ENCODE measurements at regions not wholly inside any gene's neighbourhood (a gene's known extent, or its start where the extent isn't known, plus 50 kb on each side); places are given as distances from the start of the nearest gene placed in this dataset.

DNA sequence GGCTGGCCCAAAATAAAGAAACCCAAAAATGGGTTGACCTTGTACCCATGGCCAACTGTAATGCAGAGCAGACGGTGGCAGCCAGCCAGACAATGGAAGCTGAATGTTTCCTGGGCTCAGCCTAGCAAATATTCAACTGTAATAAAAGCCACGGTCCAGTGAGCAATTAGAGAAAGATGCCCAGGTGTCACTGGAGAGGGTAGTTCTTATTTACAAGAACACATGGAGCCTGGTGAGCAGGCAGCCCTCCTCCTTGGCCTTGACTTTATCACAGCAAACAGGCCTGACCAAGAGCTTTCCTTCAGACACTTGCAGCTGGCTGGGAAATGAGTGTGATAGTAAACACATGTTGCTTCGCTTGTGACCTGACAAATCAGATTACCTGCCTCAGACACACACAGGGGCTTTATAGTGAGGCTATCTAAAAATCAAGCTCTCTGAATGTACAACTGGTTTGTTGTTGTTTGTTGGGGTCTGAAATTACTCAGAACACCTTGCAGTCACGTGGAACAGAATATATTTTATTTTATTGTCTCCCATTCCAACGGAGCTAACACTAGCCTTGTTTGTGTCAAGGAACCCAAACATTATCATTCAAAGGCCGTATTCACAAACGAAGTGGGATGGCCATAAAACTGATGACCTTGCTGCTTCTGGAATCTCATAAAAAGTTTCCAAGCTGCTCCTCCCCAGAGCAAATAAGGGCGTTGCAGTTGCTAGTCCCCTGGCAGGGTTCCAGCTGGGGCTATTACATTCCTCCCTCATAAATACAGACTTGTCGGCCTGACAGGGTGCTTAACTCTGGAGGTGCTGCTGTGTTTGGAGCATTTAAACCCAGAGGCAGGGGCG lies 161.1 kb downstream of the BBOX1 start:
- Mint-ChIP-seq H3K4me1 (ENCODE audit: low read depth) (no peaks in the 10 kb centered on the region), H3K9me3 (no peaks in the 10 kb centered on the region), H3K27ac (no peak overlapping the region), H3K36me3 (ENCODE audit: low read depth) (no peaks in the 10 kb centered on the region), H3K27me3 (peaks cover 3% of the 10 kb centered on the region), H3K4me3 (no peak overlapping the region)
- POLR2A ChIA-PET = no interaction called here
- CTCF ChIA-PET = interaction anchor here (1.0 kb wide), 1 partner anchor 284 kb away, joined by 3 read pairs; no protein-coding TSS in a partner anchor
- no peak for DNase-seq
- TF ChIP-seq, protein P1, sequence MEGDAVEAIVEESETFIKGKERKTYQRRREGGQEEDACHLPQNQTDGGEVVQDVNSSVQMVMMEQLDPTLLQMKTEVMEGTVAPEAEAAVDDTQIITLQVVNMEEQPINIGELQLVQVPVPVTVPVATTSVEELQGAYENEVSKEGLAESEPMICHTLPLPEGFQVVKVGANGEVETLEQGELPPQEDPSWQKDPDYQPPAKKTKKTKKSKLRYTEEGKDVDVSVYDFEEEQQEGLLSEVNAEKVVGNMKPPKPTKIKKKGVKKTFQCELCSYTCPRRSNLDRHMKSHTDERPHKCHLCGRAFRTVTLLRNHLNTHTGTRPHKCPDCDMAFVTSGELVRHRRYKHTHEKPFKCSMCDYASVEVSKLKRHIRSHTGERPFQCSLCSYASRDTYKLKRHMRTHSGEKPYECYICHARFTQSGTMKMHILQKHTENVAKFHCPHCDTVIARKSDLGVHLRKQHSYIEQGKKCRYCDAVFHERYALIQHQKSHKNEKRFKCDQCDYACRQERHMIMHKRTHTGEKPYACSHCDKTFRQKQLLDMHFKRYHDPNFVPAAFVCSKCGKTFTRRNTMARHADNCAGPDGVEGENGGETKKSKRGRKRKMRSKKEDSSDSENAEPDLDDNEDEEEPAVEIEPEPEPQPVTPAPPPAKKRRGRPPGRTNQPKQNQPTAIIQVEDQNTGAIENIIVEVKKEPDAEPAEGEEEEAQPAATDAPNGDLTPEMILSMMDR (IDR thresholded peaks at IDR 0.05) = no peak
- intact Hi-C loops (cut with micrococcal nuclease) = no loop called here
- no peak for ATAC-seq

DNA sequence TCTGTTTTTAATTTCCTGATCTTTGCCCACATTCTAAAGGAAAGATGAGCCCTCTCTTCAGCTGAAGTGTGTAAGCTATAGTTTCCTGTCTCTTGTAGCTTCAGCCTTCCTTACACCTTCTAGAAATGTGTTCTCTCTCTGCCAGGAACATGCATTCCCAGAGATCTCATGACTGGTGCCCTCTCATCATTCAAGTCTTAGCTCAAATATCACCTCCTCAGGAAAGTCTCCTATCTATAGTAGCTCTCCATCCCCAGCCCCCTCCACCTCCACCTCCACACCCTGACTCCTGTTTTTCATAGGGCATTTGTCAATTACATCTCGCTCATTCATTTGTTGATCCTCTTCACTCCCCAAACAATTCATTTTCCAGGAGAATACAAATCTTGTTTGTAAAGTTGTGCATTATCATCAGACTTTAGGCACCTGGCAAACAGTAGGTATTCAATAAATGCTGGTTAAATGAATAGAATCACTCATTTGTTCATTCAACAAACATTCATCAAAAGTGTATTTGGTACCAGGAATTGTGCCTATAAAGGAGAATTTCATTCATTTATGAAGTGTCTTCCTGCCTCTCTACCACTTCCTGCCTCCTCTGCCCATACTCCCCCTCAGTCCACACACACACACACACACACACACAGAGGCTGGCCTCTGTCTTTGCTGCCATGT lies 160.3 kb downstream of the BBOX1 start:
- ATAC-seq = no peak
- Mint-ChIP-seq H3K9me3 (no peaks in the 10 kb centered on the region), H3K27me3 (peaks cover 1% of the 10 kb centered on the region), H3K36me3 (ENCODE audit: low read depth) (no peaks in the 10 kb centered on the region), H3K4me3 (no peak overlapping the region), H3K4me1 (ENCODE audit: low read depth) (no peaks in the 10 kb centered on the region), H3K27ac (no peak overlapping the region)
- ChIA-PET POLR2A (no interaction called here), CTCF (no interaction called here)
- intact Hi-C loops (cut with micrococcal nuclease) = no loop called here
- TF ChIP-seq, protein P1 (IDR thresholded peaks at IDR 0.05) = no peak
- DNase-seq = no peak

DNA sequence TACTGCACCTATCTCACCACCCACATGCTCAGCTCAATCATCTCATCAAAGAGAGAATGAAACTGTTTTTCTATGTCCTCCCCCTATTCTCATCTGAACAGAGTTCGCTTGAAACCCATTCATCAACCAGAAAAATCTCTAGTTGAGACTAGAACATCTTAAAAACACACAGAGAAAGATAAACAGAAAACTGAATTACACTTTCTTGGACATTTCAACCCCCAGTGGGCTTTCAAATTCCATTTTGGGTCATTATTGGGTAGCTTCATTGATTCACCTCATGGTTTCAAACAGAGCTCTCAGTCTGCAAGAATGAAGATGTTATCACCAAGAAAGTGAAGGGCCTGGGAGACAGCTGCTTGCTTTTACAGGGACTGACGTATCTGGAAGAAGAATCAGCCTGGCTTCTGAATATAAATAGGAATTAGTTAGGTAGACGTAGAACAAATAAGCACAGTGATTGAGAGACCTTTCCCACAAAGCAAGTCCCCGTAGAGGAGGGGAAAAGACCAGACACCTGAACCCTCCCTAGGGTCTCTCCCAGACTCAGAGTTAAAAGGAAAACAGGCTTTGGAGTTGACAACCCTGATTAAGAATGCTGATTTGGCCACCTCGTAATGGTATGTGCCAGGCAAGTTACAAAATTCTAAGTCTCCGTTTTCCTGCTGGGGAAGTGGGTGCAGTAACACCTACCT lies 155.7 kb downstream of the BBOX1 start:
- ChIA-PET CTCF (interaction anchor here (0.9 to 1.7 kb wide), 2 partner anchors 13 to 289 kb away, joined by 4 read pairs; no protein-coding TSS in a partner anchor), POLR2A (no interaction called here)
- TF ChIP-seq, protein P1 (IDR thresholded peaks at IDR 0.05) = no peak
- Mint-ChIP-seq H3K36me3 (ENCODE audit: low read depth) (no peaks in the 10 kb centered on the region), H3K9me3 (no peaks in the 10 kb centered on the region), H3K4me3 (no peak overlapping the region), H3K4me1 (ENCODE audit: low read depth) (no peaks in the 10 kb centered on the region), H3K27me3 (peaks cover 6% of the 10 kb centered on the region), H3K27ac (no peak overlapping the region)
- ATAC-seq (no peak), DNase-seq (no peak)
- intact Hi-C loops (cut with micrococcal nuclease) = no loop called here

DNA sequence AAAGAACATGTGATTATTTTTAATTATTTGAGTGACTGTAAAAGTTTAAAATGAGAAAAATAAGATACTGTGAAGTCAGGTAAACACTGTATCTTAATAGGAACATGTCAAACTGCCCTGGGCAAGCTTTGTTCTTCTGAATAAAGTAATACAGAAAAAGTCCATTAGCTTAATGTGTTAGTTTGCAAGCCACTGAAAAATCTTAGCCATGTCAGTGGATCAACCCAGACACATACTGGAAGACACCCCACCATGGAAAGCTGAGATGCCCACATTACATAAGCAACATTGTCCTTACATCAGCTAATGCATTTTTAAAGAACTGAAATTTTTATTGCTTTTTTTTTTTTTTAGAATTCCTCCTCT lies 155.2 kb downstream of the BBOX1 start:
- intact Hi-C loops (cut with micrococcal nuclease) = no loop called here
- ChIA-PET POLR2A (no interaction called here), CTCF (interaction anchor here (0.9 to 1.7 kb wide), 2 partner anchors 12 to 290 kb away, joined by 4 read pairs; no protein-coding TSS in a partner anchor)
- Mint-ChIP-seq H3K9me3 (no peaks in the 10 kb centered on the region), H3K27me3 (peaks cover 10% of the 10 kb centered on the region), H3K36me3 (ENCODE audit: low read depth) (no peaks in the 10 kb centered on the region), H3K27ac (no peak overlapping the region), H3K4me1 (ENCODE audit: low read depth) (no peaks in the 10 kb centered on the region), H3K4me3 (no peak overlapping the region)
- no peak for DNase-seq
- no peak for ATAC-seq
- TF ChIP-seq, protein P1 (IDR thresholded peaks at IDR 0.05) = no peak
